ENCODE measurements at regions not wholly inside any gene's neighbourhood (a gene's known extent, or its start where the extent isn't known, plus 50 kb on each side); places are given as distances from the start of the nearest gene placed in this dataset.

GRCh38 chr2:55976681-55977080, 53.1 kb upstream of the EFEMP1 start (continued):
- TF ChIP-seq SIRT6 (IDR thresholded peaks at IDR 0.05; ENCODE audit: low read length), result no peak

GRCh38 chr2:55985406-55985805, 61.8 kb upstream of the EFEMP1 start:
- ChIA-PET POLR2A (ENCODE audit: partially characterized antibody) (no interaction called here), CTCF (ENCODE audit: partially characterized antibody) (interaction anchor here (2.3 kb wide), 1 partner anchor 24 kb away, joined by 6 read pairs; no protein-coding TSS in a partner anchor)
- Histone ChIP-seq H3K27ac (ENCODE audit: low read depth, low read length) (no peak overlapping the region), H2AK5ac (ENCODE audit: low read depth, low read length) (no peak overlapping the region), H2BK12ac (ENCODE audit: low read depth, low read length) (no peak overlapping the region), H3K79me1 (ENCODE audit: low read depth, low read length) (no peaks in the 10 kb centered on the region), H3K18ac (ENCODE audit: extremely low read depth, low read length) (no peak overlapping the region), H3K9ac (replicated peaks in 1 of 4; ENCODE audit: extremely low read depth in 1 of 4, low read depth in 3 of 4, low read length in 3 of 4) (no peak overlapping the region), H3K14ac (ENCODE audit: insufficient read length) (no peak overlapping the region), H3K27me3 (replicated peaks in 1 of 4; ENCODE audit: control insufficient read depth in 3 of 4, extremely low read depth in 1 of 4, insufficient read depth in 3 of 4, low read length in 3 of 4) (no peaks in the 10 kb centered on the region), H3K4me1 (replicated peaks in 1 of 4; ENCODE audit: control insufficient read depth in 3 of 4, insufficient read depth in 4 of 4, low read length in 3 of 4) (peaks cover 0 to 3% (median 0%) of the 10 kb centered on the region in 4 experiments; a peak in 1 of 7 replicates), H2BK5ac (ENCODE audit: low read depth, low read length) (no peak overlapping the region), H3K4me3 (ENCODE audit: extremely low read depth in 1 of 4, insufficient read depth in 2 of 4, low read depth in 3 of 4, low read length in 4 of 4) (no peak overlapping the region), H2BK15ac (ENCODE audit: low read length) (no peak overlapping the region), H2BK120ac (replicated peaks; ENCODE audit: low read depth, low read length) (no peak overlapping the region), H3K4me2 (ENCODE audit: insufficient read depth in 1 of 2, low read depth in 2 of 2, low read length in 2 of 2) (no peak overlapping the region), H4K8ac (ENCODE audit: extremely low read depth, insufficient read depth, low read length) (no peak overlapping the region), H4K5ac (ENCODE audit: insufficient read length, low read depth, low read length) (no peak overlapping the region), H4K91ac (replicated peaks; ENCODE audit: insufficient read length, low read length) (no peak overlapping the region), H3K23ac (ENCODE audit: insufficient read length) (no peak overlapping the region), H3K56ac (replicated peaks; ENCODE audit: insufficient read length, low read depth, low read length) (no peak overlapping the region), H3K4ac (replicated peaks; ENCODE audit: insufficient read length, low read depth, low read length) (no peak overlapping the region), H3K79me2 (ENCODE audit: control insufficient read depth in 1 of 2, insufficient read depth in 2 of 2, low read length in 2 of 2) (no peaks in the 10 kb centered on the region), H4K20me1 (replicated peaks in 1 of 2; ENCODE audit: control insufficient read depth in 1 of 2, insufficient read depth in 2 of 2, low read length in 2 of 2) (no peaks in the 10 kb centered on the region), H2BK20ac (ENCODE audit: low read length) (no peak overlapping the region), H2AFZ (ENCODE audit: low read length) (no peak overlapping the region), H3K36me3 (ENCODE audit: control insufficient read depth in 2 of 4, insufficient read depth in 4 of 4, low read length in 3 of 4) (no peaks in the 10 kb centered on the region), H3K23me2 (ENCODE audit: low read depth, low read length) (no peaks in the 10 kb centered on the region), H3K9me3 (ENCODE audit: insufficient read depth in 2 of 2, low read depth in 1 of 2, low read length in 1 of 2) (no peaks in the 10 kb centered on the region)
- TF ChIP-seq CTBP2 (IDR thresholded peaks at IDR 0.05; ENCODE audit: borderline replicate concordance, insufficient read depth, insufficient read length, low read length), result no peak
- TF ChIP-seq ASH2L (IDR thresholded peaks at IDR 0.05; ENCODE audit: low read length), result no peak
- TF ChIP-seq SP1 (IDR thresholded peaks at IDR 0.05; ENCODE audit: low read depth, low read length), result no peak
- no peak for TF ChIP-seq EP300 (IDR thresholded peaks at IDR 0.05; ENCODE audit: borderline replicate concordance in 1 of 2, low read depth in 2 of 2, low read length in 2 of 2)
- TF ChIP-seq EGR1 (IDR thresholded peaks at IDR 0.05; ENCODE audit: borderline replicate concordance, low read depth, low read length), result no peak
- no peak for TF ChIP-seq FOSL1 (IDR thresholded peaks at IDR 0.05; ENCODE audit: insufficient read depth, low read depth, low read length)
- no peak for TF ChIP-seq BRCA1 (IDR thresholded peaks at IDR 0.05; ENCODE audit: low read depth, low read length)
- TF ChIP-seq KDM4A (IDR thresholded peaks at IDR 0.05; ENCODE audit: low read depth, low read length, severe bottlenecking), result no peak
- TF ChIP-seq NRF1 (IDR thresholded peaks at IDR 0.05; ENCODE audit: low read depth, low read length), result no peak
- TF ChIP-seq JUND (IDR thresholded peaks at IDR 0.05; ENCODE audit: low read length), result no peak
- no peak for TF ChIP-seq HDAC2 (IDR thresholded peaks at IDR 0.05; ENCODE audit: borderline replicate concordance in 1 of 2, low read depth in 2 of 2, low read length in 2 of 2)
- FAIRE-seq, result no peak
- DNase-seq (ENCODE audit: low read depth in 1 of 2, low spot score in 2 of 2), result no peak
- WGBS, 2 experiments (ENCODE audit: extremely low coverage in 1 of 2, insufficient coverage in 1 of 2, insufficient read length in 1 of 2, insufficient replicate concordance in 2 of 2, low coverage in 1 of 2, low lambda C conversion rate in 2 of 2, missing lambda C conversion rate in 1 of 2), result 95% methylated on average over 1 of the region's 1 CpG; no CpG with 5 or more reads in 1 of the 2 experiments

Data from H1 (cell line).